GM10248 (cell line): ENCODE measurements at regions not wholly inside any gene's neighbourhood (a gene's known extent, or its start where the extent isn't known, plus 50 kb on each side); places are given as distances from the start of the nearest gene placed in this dataset.

Experiments used
- CTCF ChIA-PET: fragments of 300-600 bp; sonication (Branson Sonifier 250); formaldehyde crosslinking; extraction: SDS; loops from one replicate; lab custom pipeline; 2021; ENCODE audit warnings: antibody characterized with exemption; lab: Yijun Ruan, JAX
- POLR2A ChIA-PET: fragments of 350-650 bp; sonication (Branson Sonifier 250); formaldehyde crosslinking; extraction: SDS; loops from one replicate; lab custom pipeline; 2020; ENCODE audit warnings: antibody characterized with exemption; lab: Yijun Ruan, JAX
- DNase-seq: peaks from one replicate; pipeline ENCODE4 v3.0.0; 2012; ENCODE audit errors: extremely low spot score
- CTCF ChIP-seq: IDR thresholded peaks from 2 replicates; pipeline ENCODE4 v1.5.1; 2012; ENCODE audit warnings: mild to moderate bottlenecking, low read depth; ENCODE audit errors: extremely low read depth, missing control alignments, control extremely low read depth

DNA sequence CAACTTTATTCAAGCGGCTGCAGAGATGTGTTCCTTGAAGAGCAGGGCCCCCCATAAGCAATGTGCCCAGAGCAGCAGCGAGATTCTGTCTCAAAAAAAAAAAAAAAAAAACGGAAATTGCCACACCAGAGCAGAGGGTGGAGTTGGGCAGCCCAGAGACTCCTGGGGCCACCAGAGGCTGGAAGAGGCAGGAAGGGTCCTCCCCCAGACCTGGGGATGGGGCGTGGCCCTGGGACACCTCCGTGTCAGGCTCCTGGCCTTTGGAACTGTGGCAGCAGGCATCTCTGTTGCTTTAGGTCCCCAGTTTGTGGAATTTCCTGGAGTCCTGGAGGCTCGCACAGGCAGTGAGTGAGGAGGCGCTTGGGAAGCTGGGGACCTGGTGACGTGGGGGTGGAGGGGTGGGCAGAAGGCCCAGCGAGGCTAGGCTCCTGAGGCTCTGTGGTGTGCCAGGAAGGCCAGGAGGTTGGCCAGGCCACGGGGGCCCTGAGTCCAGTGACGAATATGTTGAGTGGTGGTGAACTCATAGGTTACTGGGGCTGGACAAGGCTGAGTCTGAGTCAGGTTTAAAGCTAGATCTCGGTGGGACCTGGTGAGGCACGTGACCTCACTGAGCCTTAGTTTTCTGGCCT is 735.6 kb downstream of the BRD1 start:
- ChIA-PET CTCF (no interaction called here), POLR2A (no interaction called here)
- TF ChIP-seq CTCF: no peak
- DNase-seq: no peak

- TF ChIP-seq CTCF: no peak
- POLR2A ChIA-PET: no interaction called here
- no peak for DNase-seq
- CTCF ChIA-PET: no interaction called here
Measured at GRCh38 chr22:49091451-49091850, 736.2 kb downstream of the BRD1 start.

GRCh38 chr22:49090853-49091135 is 736.9 kb downstream of the BRD1 start:
- CTCF ChIA-PET: no interaction called here
- no peak for DNase-seq
- no peak for TF ChIP-seq CTCF
- POLR2A ChIA-PET: no interaction called here

- CTCF ChIA-PET: no interaction called here
- no peak for TF ChIP-seq CTCF
- POLR2A ChIA-PET: no interaction called here
- no peak for DNase-seq
Measured at GRCh38 chr22:49090061-49090852, 737.4 kb downstream of the BRD1 start.

DNA sequence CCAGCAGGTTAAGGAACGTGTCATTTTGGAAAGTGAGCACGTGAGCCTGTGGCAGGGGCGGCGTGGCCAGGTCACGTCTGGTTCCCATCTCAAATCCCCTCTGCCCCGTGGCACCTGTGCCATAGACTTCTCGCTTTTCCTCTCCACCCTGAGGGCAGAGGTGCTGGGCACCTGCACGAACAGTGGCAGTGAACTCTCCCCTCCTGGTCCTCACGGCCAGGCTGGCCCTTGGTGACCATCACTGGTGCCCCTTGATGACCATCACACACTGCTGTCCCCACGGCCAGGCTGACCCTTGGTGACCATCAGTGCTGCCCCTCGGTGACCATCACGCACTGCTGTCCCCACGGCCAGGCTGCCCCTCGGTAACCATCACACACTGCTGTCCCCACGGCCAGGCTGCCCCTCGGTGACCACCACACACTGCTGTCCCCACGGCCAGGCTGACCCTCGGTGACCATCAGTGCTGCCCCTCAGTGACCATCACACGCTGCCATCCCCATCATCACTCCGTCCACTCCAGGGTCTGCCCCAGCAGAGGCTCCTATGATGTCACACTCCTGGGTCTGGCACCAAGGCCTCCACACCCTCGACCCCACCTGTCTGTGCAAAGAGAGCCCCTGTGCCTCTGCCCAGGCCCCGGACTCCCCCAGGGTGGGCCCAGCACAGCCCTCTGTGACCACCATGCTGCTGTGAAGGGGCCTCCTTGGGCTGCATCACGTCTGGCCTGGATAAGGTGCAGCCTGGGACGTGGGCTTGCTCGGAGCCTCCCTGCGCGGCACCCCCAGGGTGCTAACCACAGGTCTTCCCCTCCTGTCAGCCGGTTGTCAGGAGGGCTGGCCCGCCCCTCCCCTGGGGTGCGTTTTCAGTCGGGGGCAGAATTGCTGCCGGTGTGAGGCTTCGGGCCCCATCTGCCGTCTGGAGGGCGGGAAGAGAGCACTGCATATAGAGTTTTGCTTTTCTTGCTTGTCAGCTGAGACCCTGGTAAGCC is 738.6 kb downstream of the BRD1 start:
- CTCF ChIA-PET: no interaction called here
- TF ChIP-seq CTCF: no peak
- DNase-seq: no peak
- POLR2A ChIA-PET: no interaction called here
